T1000 (cell line): ENCODE measurements at regions not wholly inside any gene's neighbourhood (a gene's known extent, or its start where the extent isn't known, plus 50 kb on each side); places are given as distances from the start of the nearest gene placed in this dataset.

Source experiments
- DNase-seq: peaks from one replicate; lab custom pipeline; 2025; ENCODE audit warnings: mixed read lengths; lab: John Stamatoyannopoulos, UW

- DNase-seq = no peak
Observed at GRCh38 chr11:134575504-134576230, 163.6 kb upstream of the B3GAT1 start.

GRCh38 chr11:134574947-134575346 lies 162.9 kb upstream of the B3GAT1 start:
- no peak for DNase-seq

GRCh38 chr11:134574425-134574824 lies 162.4 kb upstream of the B3GAT1 start:
- no peak for DNase-seq

GRCh38 chr11:134573857-134574256 lies 161.8 kb upstream of the B3GAT1 start:
- no peak for DNase-seq

GRCh38 chr11:134572741-134573675 lies 161.0 kb upstream of the B3GAT1 start:
- DNase-seq = no peak

GRCh38 chr11:134571301-134571700 lies 159.3 kb upstream of the B3GAT1 start:
- no peak for DNase-seq

- DNase-seq = no peak
Observed at GRCh38 chr11:134569195-134569594, 157.2 kb upstream of the B3GAT1 start.

- DNase-seq = no peak
Observed at GRCh38 chr11:134566311-134566710, 154.3 kb upstream of the B3GAT1 start.

- DNase-seq = no peak
Observed at GRCh38 chr11:134565343-134565891, 153.4 kb upstream of the B3GAT1 start.

GRCh38 chr11:134564472-134565200 lies 152.6 kb upstream of the B3GAT1 start:
- DNase-seq = no peak

- no peak for DNase-seq
Observed at GRCh38 chr11:134562941-134563471, 151.0 kb upstream of the B3GAT1 start.

GRCh38 chr11:134562196-134562595 lies 150.2 kb upstream of the B3GAT1 start:
- no peak for DNase-seq

GRCh38 chr11:134561331-134561720 lies 149.3 kb upstream of the B3GAT1 start:
- no peak for DNase-seq

GRCh38 chr11:134560566-134561330 lies 148.7 kb upstream of the B3GAT1 start:
- no peak for DNase-seq

- DNase-seq = no peak
Observed at GRCh38 chr11:134560066-134560465, 148.0 kb upstream of the B3GAT1 start.

- DNase-seq = no peak
Observed at GRCh38 chr11:134559602-134559962, 147.5 kb upstream of the B3GAT1 start.

- DNase-seq = no peak
Observed at GRCh38 chr11:134558916-134559601, 147.0 kb upstream of the B3GAT1 start.

- no peak for DNase-seq
Observed at GRCh38 chr11:134558258-134558835, 146.3 kb upstream of the B3GAT1 start.

- no peak for DNase-seq
Observed at GRCh38 chr11:134557571-134558257, 145.7 kb upstream of the B3GAT1 start.

- DNase-seq = no peak
Observed at GRCh38 chr11:134556186-134556585, 144.1 kb upstream of the B3GAT1 start.
